SJCRH30 (cell line): ENCODE measurements at regions not wholly inside any gene's neighbourhood (a gene's known extent, or its start where the extent isn't known, plus 50 kb on each side); places are given as distances from the start of the nearest gene placed in this dataset.

Experiments
- DNase-seq, 2 experiments: peaks; one replicate each; pipeline ENCODE4 v3.0.0-alpha.2; 2015 to 2020
- H3K27ac ChIP-seq: fragments of 250-450 bp; sonication (Bioruptor Pico); 2 replicates; pipeline ENCODE4 v1.5.1; 2020; ENCODE audit warnings: mild to moderate bottlenecking, moderate library complexity
- H3K27me3 ChIP-seq: fragments of 250-450 bp; sonication (Bioruptor Pico); 2 replicates; pipeline ENCODE4 v1.5.1; 2020; ENCODE audit warnings: mild to moderate bottlenecking, moderate library complexity
- H3K36me3 ChIP-seq: fragments of 250-450 bp; sonication (Bioruptor Pico); 2 replicates; pipeline ENCODE4 v1.5.1; 2020; ENCODE audit warnings: mild to moderate bottlenecking, moderate library complexity
- H3K4me1 ChIP-seq: fragments of 250-450 bp; sonication (Bioruptor Pico); 2 replicates; pipeline ENCODE4 v1.5.1; 2020; ENCODE audit warnings: mild to moderate bottlenecking, moderate library complexity
- H3K4me3 ChIP-seq: fragments of 250-450 bp; sonication (Bioruptor Pico); 2 replicates; pipeline ENCODE4 v1.5.1; 2020; ENCODE audit warnings: mild to moderate bottlenecking, moderate library complexity
- H3K9me3 ChIP-seq: fragments of 250-450 bp; sonication (Bioruptor Pico); replicated peaks from 2 replicates; pipeline ENCODE4 v1.5.1; 2020; ENCODE audit warnings: mild to moderate bottlenecking, moderate library complexity

DNA sequence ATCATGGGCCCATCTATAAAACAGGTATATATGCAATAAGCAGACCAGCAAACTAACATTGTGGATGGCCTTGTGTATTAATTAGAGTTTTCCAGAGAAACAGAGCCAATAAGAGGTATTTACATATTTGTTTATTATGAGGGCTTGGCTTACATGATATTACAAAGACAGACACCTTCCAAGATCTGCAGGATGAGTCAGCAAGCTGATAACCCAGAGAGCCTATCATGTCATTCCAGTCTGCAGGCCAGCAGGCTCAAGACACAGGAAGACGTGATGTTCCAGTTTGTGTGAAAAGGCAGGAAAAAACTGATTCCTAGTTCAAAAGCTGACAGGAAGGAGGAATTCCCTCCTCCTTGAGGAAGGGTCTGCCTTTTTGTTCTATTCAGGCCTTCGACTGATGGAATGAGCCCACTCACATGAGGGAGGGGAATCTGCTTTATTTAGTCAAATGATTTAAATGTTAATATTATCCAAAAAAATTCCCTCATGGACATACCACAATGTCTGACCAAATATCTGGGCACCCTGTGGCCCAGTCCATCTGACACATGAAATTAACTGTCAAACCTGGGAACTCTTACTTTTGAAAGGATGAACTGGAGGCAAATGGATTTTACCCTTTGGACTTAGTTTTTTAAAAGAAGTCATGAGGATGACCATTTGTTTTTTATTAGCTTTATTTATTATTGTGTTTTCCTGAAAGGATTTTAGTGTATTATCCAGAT lies 161.2 kb upstream of the CHD1 start:
- Histone ChIP-seq H3K9me3 (no peaks in the 10 kb centered on the region), H3K27me3 (no peaks in the 10 kb centered on the region), H3K36me3 (no peaks in the 10 kb centered on the region), H3K4me1 (no peaks in the 10 kb centered on the region), H3K4me3 (no peak overlapping the region), H3K27ac (no peak overlapping the region)
- DNase-seq, result no peak

DNA sequence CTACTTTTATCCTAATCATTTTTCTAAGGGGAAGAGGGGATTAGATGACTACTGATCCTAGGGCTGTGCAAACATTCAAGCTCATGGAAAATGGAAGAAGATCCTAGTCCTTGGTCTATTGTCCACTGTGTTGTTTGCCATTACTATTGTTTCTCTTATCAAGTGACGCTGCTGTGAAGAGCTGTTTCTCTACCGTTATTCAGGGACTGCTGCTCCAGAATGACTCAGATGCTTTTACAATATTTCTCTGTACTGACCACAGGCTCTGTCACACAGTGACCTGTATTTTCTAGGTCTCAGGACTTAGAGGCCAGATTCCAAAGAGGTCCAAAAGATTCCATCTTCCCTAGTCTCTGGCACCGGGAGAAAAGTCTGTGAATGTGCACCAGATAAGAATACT lies 159.5 kb upstream of the CHD1 start:
- Histone ChIP-seq H3K4me1 (no peaks in the 10 kb centered on the region), H3K36me3 (no peaks in the 10 kb centered on the region), H3K4me3 (no peak overlapping the region), H3K9me3 (no peaks in the 10 kb centered on the region), H3K27ac (no peak overlapping the region), H3K27me3 (no peaks in the 10 kb centered on the region)
- no peak for DNase-seq

DNA sequence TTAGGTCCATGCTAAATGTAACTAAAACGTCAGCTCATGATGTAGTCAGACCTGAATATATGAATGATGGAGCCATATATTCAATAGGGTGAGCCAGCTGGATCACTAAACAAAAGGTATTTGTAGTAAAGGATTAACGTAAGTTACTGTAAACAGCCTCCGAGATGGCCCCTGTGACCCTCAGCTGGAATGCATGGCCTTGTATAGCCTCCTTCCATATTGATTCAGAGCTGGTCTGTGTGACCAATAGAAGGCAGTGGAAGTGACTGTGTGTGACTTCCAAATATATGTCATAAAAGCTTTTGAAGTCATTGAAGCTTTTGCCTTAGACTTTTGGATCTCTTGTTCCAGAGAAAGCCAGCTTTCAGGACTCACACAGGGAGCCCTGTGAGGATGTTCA lies 154.4 kb upstream of the CHD1 start:
- H3K27me3 ChIP-seq, result no peaks in the 10 kb centered on the region
- H3K36me3 ChIP-seq, result no peaks in the 10 kb centered on the region
- no peaks in the 10 kb centered on the region for H3K4me1 ChIP-seq
- H3K9me3 ChIP-seq, result 0 out of 2 replicates have a peak, but pooled peaks cover 6% of the 10 kb centered on the region
- no peak overlapping the region for H3K27ac ChIP-seq
- DNase-seq, result no peak
- H3K4me3 ChIP-seq, result no peak overlapping the region

DNA sequence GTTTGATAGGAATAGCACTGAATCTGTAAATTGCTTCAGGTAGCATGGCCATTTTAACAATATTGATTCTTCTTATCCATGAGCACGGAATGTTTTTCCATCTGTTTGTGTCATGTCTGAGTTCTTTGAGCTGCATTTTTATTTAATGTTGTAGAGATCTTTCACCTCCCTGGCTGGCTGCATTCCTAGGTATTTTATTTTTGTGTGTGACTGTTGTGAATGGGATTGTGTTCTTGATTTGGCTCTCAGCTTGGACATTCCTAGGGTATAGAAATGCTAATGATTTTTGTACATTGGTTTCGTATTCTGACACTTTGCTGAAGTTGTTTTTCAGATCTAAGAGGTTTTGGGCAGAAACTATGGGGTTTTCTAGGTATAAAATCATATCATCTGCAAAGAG lies 152.9 kb upstream of the CHD1 start:
- Histone ChIP-seq H3K36me3 (no peaks in the 10 kb centered on the region), H3K27me3 (no peaks in the 10 kb centered on the region), H3K4me3 (no peak overlapping the region), H3K4me1 (no peaks in the 10 kb centered on the region), H3K27ac (no peak overlapping the region), H3K9me3 (0 out of 2 replicates have a peak, but pooled peaks cover 6% of the 10 kb centered on the region)
- DNase-seq, result no peak

DNA sequence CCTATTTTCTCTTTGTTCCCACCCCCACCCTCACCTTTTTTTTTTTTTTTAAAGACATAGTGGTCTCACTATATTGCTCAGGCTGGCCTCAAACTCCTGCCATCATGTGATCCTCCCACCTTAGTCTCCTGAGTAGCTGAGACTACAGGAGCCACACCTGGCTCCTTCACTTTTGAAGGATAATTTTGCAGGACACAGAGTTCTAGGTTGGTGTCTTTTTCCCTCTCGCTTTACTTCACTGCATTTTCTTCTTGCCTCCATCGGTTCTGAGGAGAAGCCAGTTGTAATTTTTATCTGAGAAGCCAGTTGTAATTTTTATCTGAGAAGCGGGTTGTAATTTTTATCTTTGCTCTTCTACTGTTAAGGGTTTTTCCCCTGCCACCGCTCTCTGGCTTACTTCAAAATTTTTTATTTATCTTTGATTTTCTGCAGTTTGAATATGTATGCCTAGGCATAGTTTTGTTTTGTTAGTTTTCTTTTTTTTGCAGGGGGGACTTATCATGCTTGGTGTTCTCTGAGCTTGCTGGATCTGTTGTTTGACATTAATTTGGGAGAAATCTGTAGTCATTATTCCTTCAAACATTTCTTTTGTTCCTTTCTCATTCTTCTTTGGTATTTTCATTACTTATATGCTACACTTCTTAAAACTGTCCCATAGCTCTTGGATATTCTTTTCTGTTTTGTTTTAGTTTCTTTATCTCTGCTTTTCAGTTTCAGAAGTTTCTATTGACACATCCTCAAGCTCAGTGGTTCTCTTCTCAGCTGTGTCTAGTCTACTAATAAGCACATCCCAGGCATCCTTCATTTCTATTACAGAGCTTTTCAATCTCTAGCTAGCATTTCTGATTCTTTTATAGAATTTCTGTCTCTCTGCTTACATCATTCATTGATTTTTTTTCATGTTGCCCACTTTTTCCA lies 148.2 kb upstream of the CHD1 start:
- Histone ChIP-seq H3K9me3 (0 out of 2 replicates have a peak, but pooled peaks cover 6% of the 10 kb centered on the region), H3K27me3 (no peaks in the 10 kb centered on the region), H3K27ac (no peak overlapping the region), H3K4me3 (no peak overlapping the region), H3K36me3 (no peaks in the 10 kb centered on the region), H3K4me1 (no peaks in the 10 kb centered on the region)
- DNase-seq, result no peak

DNA sequence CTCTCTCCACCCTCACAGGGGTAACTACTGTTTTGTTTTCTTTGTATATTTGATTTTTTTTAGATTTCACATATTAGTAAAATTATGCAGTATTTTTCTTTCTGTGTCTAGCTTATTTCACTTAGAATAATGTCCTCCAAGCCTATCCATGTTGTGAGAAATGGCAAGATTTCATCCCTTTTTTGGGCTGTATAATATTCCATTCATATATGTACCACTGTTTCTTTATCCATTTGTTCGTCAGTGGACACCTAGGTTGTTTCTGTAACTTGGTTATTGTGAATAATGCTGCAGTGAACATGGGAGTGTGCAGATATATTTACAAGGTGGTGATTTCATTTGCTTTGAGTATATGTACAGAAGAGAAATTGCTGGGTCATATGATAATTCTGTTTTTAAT lies 144.0 kb upstream of the CHD1 start:
- Histone ChIP-seq H3K27ac (no peak overlapping the region), H3K4me3 (no peak overlapping the region), H3K36me3 (no peaks in the 10 kb centered on the region), H3K27me3 (no peaks in the 10 kb centered on the region), H3K9me3 (no peaks in the 10 kb centered on the region), H3K4me1 (no peaks in the 10 kb centered on the region)
- DNase-seq, result no peak

DNA sequence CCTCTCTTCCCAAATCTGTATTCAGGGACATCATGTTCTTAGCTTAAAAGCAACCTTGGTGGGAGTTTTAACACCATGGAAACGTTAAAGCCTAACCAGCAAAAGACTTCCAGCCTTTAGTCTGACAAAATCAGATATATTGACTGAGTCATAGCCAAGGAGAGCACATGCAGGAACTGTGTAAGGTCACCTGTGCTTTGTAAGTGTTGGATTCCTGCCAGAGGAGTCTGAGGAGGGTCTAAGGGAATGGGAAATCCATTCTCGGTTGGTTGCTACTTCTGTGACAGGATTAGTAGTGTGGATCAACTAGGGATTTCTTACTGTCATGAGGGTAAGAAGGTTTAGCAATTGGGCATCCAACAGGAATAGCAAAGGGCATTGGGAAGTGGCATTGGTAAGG lies 142.0 kb upstream of the CHD1 start:
- DNase-seq, result no peak
- no peak overlapping the region for H3K27ac ChIP-seq
- no peaks in the 10 kb centered on the region for H3K9me3 ChIP-seq
- no peaks in the 10 kb centered on the region for H3K4me1 ChIP-seq
- no peaks in the 10 kb centered on the region for H3K27me3 ChIP-seq
- H3K36me3 ChIP-seq, result no peaks in the 10 kb centered on the region
- H3K4me3 ChIP-seq, result no peak overlapping the region

DNA sequence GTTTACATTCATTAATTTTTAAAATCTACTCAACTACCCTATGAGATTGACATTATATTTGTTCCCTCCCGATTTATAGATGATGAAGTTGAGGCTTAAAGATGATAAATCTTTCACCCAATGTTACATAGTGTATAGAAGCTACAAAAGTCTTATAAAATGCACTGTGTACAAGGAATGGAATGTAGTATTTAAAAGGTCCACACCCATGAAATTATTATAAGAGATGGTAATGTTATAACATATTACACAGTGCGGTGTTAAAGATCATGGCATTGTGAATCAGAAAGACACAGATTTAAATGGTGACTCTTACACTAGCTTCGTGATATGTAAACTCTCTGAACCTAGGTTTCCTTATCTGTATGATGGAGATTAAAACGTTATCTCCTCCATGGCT lies 141.6 kb upstream of the CHD1 start:
- Histone ChIP-seq H3K36me3 (no peaks in the 10 kb centered on the region), H3K4me3 (no peak overlapping the region), H3K4me1 (no peaks in the 10 kb centered on the region), H3K9me3 (no peaks in the 10 kb centered on the region), H3K27me3 (no peaks in the 10 kb centered on the region), H3K27ac (no peak overlapping the region)
- no peak for DNase-seq

DNA sequence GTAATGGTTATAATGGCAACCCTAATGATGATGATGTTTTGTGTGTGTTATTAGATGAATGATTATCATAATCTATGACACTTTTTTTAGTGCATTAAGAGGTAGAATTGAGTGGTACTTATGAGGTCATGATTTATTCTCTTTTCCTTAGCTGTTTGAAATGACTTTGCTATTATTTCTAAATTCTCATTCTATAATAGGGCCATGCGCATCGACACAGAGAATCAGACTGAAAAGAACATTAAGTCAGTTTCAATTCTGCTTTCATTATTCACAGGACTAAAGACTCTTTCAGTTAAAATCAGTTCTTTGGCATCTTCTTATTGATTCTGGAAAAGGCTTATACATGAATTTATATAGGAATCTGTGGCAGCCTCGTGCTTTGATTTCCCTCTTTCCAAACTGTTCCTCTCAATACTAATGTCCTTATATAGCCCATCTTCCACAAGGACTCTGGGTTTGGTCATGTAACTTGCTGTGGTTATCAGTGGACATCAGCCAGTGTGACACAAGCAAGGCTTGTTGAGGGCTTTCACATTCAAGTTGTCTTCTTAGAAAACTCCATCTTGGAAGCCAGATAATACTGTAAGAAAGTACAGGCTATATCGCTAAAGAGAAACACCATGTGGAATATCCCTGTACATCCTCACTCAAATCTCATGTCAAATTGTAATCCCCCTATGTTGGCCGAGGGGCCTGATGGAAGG lies 140.3 kb upstream of the CHD1 start:
- H3K36me3 ChIP-seq, result no peaks in the 10 kb centered on the region
- no peaks in the 10 kb centered on the region for H3K27me3 ChIP-seq
- no peak for DNase-seq
- no peaks in the 10 kb centered on the region for H3K9me3 ChIP-seq
- no peaks in the 10 kb centered on the region for H3K4me1 ChIP-seq
- no peak overlapping the region for H3K27ac ChIP-seq
- H3K4me3 ChIP-seq, result no peak overlapping the region

DNA sequence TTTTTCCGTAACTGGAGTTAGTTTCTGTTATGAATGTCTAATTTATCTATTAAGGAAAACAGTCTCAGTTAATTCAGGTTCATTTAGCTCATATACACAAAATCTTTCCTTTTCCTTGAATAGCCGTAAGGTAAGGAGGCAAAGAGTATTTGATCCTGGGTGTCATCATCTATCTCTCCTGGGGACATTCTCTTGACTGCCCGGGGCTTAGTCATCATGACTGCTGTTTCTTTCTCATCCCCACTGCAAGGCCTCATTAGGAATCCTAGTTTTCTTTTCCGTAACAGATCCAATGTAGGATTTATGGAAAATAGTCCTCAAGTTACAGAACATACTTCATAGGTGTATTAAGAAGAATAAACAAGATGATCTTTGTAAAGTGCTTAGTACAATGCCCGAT lies 134.9 kb upstream of the CHD1 start:
- Histone ChIP-seq H3K9me3 (no peaks in the 10 kb centered on the region; the same call in 1 of the 2 replicates), H3K27me3 (no peaks in the 10 kb centered on the region)
- no peak for DNase-seq

DNA sequence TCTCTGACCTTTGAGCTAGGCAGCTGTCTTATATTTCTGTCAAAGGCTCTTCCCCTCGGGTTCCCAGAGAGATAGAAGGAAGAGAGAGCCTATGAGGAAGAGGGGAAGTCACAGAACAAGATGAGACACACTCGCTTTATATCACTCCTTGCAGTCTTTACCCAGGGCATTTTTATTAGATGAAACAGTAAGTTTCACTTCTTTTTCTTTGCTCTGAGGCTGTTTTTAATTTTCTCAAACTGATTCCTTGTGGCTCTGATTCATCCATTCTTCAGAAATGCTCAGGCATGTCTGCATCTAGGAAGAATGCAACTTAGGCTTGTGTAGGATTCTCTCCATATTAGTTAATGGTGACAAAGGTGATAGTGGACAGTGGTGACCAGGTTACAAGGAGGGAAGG lies 132.9 kb upstream of the CHD1 start:
- DNase-seq, result no peak
- Histone ChIP-seq H3K4me3 (no peak overlapping the region), H3K27ac (no peak overlapping the region)

More for the DNA sequence above, 134.9 kb upstream of the CHD1 start:
- Histone ChIP-seq H3K4me3 (no peak overlapping the region), H3K27ac (no peak overlapping the region), H3K4me1 (peaks cover 5% of the 10 kb centered on the region), H3K36me3 (no peaks in the 10 kb centered on the region)

DNA sequence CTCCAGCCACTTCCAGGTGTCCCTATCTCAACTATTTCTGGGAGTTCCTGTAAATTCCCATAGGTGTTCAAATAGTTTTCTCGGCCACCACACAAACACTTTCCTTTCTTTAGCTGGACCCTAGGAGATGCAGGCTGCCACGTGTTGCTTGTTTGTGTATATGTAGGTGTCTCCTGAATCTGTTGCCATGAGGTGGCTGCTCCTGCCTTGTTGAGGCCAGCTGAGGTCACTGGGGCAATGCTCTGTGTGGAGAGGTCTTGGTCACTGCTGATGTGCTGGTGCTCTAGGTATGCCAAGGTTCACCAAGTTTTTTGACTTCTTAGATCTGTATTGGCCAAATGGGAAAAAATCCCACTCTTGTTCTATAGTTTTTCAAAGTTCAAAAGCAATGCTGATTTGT lies 132.5 kb upstream of the CHD1 start:
- H3K27me3 ChIP-seq, result no peaks in the 10 kb centered on the region
- H3K4me3 ChIP-seq, result no peak overlapping the region
- peaks cover 5% of the 10 kb centered on the region for H3K4me1 ChIP-seq
- no peak overlapping the region for H3K27ac ChIP-seq
- no peaks in the 10 kb centered on the region for H3K36me3 ChIP-seq
- H3K9me3 ChIP-seq, result no peaks in the 10 kb centered on the region; the same call in 1 of the 2 replicates
- DNase-seq, result no peak

More for the DNA sequence above, 132.9 kb upstream of the CHD1 start:
- H3K9me3 ChIP-seq, result no peaks in the 10 kb centered on the region; the same call in 1 of the 2 replicates
- H3K4me1 ChIP-seq, result peaks cover 5% of the 10 kb centered on the region
- H3K36me3 ChIP-seq, result no peaks in the 10 kb centered on the region
- H3K27me3 ChIP-seq, result no peaks in the 10 kb centered on the region

DNA sequence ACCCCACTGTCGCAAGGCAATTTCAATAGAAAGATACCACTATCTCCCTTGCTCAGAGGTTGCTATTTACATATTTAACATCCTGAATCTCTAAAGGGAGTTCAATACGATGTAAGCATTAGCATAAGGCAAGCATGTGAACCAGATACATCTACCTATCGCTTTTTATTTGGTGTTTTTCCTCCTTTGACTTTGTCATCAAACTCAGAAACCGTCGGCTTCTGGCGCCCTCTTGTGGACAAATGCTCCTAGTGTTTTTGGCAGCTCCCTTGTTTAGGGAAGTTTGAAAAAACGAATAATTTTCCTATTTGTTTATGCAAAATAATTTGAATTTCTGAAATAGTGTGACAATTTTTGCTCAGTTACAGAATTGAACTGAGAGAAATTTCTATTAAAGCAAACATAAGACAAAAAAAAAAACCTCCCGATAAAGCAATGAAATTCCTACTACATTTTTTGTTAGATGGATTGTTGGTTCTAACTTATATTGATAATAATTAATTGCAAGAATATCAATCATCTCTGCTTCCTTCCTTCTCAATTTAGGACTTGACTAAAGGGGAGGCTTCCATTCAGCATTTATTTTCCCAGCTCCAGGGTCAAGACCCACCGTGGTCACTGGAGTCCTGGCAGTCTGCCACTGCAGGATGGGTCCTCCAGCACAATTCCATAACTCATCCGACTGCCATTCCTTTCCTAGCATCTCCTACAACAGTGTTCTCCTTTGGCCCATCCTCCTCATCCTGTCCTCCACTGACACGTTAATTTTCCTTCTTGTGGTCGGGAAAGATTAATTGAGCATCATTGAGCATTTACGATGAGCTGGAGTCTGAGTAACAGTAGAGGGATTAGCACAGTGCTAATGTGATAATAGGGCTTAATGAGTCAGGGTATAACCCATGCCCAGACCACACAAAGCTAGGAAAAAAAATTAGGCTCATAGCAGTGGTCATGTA lies 131.8 kb upstream of the CHD1 start:
- Histone ChIP-seq H3K27me3 (no peaks in the 10 kb centered on the region), H3K36me3 (no peaks in the 10 kb centered on the region), H3K4me1 (peaks cover 5% of the 10 kb centered on the region), H3K4me3 (peak overlapping the region; percentile 2; the same call in 1 of the 2 replicates), H3K27ac (no peak overlapping the region), H3K9me3 (no peaks in the 10 kb centered on the region; the same call in 1 of the 2 replicates)
- DNase-seq, result peak; percentile 60 to 82

DNA sequence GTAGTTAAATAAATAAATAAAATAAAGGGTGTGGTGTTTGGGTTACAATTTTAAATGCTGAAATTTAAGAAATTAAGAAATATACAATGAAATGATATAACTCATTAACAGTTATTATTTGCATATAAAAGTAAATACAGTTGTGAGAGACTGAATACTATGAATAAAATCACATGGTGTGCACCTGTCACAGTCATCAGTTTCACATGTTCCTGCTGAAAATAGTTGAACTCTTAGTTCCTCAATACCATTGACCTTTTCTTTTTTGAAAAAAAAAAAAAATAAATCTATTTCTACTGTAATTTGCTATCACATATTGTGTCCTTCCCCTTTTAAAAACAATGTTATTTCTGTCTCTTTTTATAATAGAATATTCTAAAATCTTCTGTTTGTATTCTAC lies 130.9 kb upstream of the CHD1 start:
- H3K36me3 ChIP-seq, result no peaks in the 10 kb centered on the region
- no peaks in the 10 kb centered on the region for H3K27me3 ChIP-seq
- no peak overlapping the region for H3K27ac ChIP-seq
- DNase-seq, result no peak
- no peaks in the 10 kb centered on the region; the same call in 1 of the 2 replicates for H3K9me3 ChIP-seq
- H3K4me1 ChIP-seq, result peaks cover 5% of the 10 kb centered on the region
- no peak overlapping the region for H3K4me3 ChIP-seq
